Head of caudate nucleus (tissue), 42 donors: ENCODE measurements at regions not wholly inside any gene's neighbourhood (a gene's known extent, or its start where the extent isn't known, plus 50 kb on each side); places are given as distances from the start of the nearest gene placed in this dataset.
A peak's percentile ranks its signal among the peaks of the same experiment; 100 is the strongest.

Experiments
- DNase-seq, 42 donors: peaks; one replicate each; pipeline versions ENCODE4 v3.0.0 to v3.0.0-alpha.2; 2020 to 2021; ENCODE audit warnings: mixed read lengths in 7 of 42
- intact Hi-C: fragments of 100-400 bp; cut with DNase I; formaldehyde crosslinking; loops from one replicate; pipeline ENCODE4 v1.15.0; 2022

DNA sequence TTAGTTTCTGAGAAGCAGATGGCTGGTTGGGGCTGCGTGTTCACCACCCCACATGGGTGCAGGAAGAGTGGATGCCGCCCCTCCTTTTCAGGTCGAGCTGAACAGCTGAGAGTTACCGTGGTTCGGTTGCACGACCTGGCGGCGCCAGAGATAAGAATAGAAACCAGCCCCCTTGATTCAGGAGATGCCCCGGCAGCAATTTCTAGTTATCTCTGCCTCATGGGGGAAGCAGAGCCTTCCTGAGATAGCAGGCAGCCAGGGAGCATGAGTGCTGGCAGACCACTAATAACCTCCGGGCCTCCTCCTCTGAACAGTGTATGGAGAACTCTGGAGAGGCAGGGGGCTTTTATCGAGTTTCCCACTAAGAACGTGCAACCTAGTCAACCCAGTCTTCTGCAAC is 177.8 kb downstream of the NSG2 start:
- peak in 1 of 42 donors; percentile 20 for DNase-seq
- intact Hi-C loops = no loop called here

DNA sequence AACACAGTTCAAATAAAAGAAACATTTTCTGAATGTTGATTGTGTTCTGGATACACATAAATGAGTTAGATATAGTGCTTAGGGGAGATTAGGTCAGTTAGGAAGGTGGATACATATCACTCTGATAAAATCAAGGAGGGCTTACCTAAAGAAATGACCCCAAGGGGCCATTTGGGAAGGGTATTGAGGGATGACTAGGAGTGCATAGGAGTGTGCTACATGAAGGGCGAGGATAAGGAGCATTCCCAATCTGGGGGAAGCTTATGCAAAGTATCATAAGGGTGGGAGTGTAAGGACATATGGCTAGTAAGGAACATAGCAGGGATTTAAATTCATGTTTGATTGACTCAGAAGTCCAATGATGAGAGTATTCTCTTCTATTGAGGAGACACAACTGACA is 183.6 kb downstream of the NSG2 start:
- DNase-seq = no peak
- intact Hi-C loops = no loop called here

DNA sequence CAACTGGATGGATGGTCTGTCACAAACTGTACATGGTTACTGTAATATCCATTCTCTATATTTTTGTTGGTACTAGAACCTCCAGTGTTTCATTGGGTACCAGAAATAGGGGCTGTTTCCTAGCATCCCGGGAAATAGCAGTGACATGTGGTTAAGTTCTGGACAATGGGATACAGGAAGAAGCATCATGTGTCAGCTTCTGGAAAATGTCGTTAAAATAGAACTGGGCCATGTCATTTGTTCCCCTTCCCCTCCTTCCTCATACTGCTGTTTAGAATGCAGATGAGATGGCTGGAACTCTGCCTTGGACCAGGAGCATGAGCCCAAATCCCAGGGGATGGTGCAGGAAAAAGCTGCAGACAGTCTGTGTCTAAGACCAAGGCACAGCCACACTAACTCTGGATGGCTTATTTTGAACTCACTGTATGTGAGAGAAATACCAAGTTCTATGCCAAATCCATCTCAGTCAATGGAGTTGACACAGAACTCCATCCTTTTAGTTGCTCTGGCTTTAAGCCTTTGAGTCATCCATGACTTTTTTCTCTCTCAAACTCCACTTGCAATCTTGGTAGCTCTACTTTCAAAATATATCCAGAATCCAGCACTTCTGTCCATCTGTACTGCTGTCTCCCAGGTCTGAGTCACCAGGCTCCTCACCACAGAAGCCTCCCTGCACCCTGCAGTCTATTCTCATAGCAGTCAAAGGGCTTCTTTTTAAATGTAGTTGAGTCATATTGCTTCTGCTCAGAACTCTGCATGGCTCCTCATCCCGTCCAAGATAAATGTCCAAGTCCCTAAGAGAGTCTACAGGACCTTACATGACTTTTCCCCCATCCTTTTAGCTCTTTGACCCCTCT is 184.2 kb downstream of the NSG2 start:
- intact Hi-C loops = no loop called here
- DNase-seq = peak in 2 of 42 donors; percentile 31 to 58

DNA sequence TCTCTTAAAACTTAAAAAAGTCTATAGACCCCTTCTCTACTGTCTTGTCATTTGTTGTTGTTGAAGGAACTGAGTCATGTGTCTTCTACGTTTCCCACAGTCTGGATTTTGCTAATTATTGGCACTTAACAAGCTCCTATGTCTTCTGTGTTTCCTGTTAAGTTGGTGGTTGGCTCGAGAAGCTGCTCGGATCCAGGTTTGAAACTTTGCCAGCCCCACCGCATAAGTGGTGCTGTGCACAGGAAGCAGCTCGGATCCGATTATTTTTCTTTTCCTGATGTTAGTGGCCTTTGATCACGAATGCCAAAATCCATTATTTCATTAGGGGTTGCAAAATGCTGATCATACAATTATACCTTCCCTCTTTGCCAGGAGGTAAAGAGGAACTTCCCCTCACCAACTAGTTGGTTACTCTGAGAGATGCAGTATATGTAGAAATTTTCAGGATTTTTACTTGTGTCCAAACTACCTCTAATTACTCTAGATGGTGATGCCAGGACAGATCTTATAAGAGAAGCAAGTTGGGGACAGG is 186.5 kb downstream of the NSG2 start:
- intact Hi-C loops = no loop called here
- DNase-seq = no peak

DNA sequence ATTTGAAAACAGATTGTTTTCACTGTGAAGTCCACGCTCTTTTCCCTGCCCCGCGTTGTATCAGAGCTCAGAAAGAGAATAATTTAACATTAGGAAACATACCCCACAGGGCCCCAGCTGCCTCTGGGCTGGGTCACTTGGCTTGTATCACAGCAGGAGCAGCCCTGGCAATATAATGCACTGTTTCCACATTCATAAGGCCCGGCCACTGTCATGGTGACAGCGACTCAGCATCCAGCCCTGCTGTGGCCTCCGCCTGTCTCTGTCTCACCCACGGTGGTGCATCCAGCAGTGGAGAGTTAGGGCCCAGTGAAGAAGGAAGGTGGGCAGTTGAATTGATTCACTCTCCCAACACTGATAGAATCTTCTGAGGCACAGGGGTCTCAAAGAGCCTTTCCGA is 188.9 kb downstream of the NSG2 start:
- DNase-seq = no peak
- intact Hi-C loops = no loop called here

DNA sequence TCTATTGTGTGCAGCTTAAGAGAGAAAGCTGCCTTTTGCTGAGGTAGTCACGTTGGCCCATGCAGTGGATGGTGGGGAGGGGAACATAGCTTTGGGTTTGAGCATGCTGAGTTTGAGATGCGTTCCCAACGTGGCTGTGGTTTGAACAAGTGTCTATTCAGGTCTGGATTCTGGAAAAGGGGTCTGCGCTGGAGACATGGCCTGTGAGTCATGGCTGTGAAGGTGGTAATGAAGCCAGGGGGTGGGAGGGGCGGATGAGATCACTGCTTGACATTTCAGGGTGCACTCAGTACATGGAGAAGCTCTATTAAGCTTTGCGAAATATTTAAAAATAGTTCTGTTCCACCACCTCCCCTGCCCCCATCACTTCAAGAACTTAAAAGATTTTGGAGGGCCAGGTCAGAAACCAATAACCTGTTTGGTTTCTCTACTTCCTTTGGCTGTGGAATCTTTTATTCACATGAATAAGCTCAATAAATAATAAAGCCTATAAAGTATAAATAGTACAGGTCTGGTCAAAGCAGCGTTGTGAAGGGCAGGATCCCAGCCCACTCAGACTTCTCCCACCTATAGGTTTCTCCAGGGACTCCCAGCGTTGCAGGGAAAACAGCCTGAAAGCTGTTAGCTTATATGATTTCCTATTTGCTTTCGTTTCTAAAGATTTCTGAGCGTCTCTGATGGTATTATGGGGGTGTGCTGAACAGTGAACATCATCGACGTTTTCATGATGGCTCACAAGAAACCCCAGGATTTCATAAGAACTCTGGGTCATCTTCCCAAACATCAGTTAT is 189.9 kb downstream of the NSG2 start:
- peak; percentile 27 to 93 (median 68) for DNase-seq
- intact Hi-C loops = no loop called here

GRCh38 chr5:174236070-174236469 is 190.6 kb downstream of the NSG2 start:
- peak in 1 of 42 donors; percentile 14 for DNase-seq

GRCh38 chr5:174239718-174240117 is 194.2 kb downstream of the NSG2 start:
- peak in 2 of 42 donors; percentile 9 to 26 for DNase-seq
- intact Hi-C loops = no loop called here

More at GRCh38 chr5:174236070-174236469, 190.6 kb downstream of the NSG2 start:
- intact Hi-C loops = no loop called here

DNA sequence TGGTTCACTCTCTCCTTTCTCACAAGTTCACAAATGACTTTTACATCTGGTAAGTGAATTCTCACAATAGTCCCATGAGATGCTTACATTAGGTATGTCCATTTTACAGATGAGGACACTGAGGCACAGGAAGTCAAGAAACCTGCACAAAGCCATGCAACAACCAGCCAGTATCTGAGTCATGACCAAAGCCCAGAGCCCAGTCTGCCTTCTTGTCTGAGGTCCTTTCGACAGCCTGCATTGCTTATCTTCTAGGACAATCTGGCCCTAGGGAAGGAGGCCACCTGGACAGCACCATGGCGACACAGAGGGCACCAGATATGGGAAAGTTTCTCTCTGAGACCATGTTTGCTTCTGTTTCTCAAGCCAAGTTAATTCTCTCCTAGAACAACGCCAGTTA is 197.1 kb downstream of the NSG2 start:
- intact Hi-C loops = no loop called here
- no peak for DNase-seq

GRCh38 chr5:174243904-174244303 is 198.4 kb downstream of the NSG2 start:
- DNase-seq = no peak
- intact Hi-C loops = no loop called here

DNA sequence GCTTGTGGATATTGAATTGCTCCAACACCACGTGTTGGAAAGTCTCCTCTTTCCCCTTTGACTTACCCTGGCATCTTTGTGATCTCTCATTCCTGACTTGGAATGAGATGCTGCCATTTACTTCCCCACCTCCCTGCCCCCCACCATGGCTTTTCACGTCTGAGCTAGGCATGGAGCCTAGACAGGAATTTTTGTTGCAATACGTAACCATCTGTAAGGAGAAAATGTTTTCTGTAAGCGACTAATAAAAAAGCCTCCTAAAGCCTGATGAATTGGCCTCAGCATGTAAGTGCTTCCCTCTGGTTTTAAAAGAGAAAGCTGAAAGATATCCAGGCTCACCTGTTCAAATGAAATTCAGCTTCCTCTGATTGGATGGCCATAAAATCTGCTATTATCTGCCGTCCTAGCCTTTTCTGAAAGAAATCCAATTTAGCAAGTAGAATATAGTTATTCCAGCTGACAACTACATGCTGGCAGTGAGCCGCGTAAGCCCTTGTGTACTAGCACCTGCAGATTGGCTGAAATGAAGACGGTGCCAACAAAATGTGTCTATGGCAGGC is 200.1 kb downstream of the NSG2 start:
- DNase-seq = no peak
- intact Hi-C loops = no loop called here

GRCh38 chr5:174246743-174247142 is 201.2 kb downstream of the NSG2 start:
- DNase-seq = no peak
- intact Hi-C loops = no loop called here

GRCh38 chr5:174247301-174247700 is 201.8 kb downstream of the NSG2 start:
- DNase-seq = peak in 3 of 42 donors; percentile 15 to 17 (median 17)
- intact Hi-C loops = no loop called here

GRCh38 chr5:174251305-174252000 is 205.9 kb downstream of the NSG2 start:
- DNase-seq = no peak
- intact Hi-C loops = no loop called here

DNA sequence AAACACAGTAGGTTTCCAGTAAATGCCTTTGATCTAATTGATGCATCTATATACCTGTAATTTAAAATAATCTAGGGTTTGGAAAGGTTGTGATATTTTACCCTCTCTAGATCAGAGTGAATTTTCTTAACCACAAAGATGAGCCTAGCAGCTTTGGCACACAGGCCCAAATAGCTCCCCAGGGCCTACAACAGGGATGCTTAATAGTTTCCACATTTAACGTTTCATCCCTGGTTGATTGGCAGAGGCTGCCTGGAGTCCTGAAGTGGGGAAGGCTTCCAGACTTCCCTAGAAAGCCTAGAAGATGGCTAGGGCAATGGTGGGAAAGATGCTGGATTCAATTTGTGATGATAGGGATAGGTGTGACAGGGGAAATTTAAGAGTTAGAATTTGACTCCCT is 206.6 kb downstream of the NSG2 start:
- DNase-seq = no peak

DNA sequence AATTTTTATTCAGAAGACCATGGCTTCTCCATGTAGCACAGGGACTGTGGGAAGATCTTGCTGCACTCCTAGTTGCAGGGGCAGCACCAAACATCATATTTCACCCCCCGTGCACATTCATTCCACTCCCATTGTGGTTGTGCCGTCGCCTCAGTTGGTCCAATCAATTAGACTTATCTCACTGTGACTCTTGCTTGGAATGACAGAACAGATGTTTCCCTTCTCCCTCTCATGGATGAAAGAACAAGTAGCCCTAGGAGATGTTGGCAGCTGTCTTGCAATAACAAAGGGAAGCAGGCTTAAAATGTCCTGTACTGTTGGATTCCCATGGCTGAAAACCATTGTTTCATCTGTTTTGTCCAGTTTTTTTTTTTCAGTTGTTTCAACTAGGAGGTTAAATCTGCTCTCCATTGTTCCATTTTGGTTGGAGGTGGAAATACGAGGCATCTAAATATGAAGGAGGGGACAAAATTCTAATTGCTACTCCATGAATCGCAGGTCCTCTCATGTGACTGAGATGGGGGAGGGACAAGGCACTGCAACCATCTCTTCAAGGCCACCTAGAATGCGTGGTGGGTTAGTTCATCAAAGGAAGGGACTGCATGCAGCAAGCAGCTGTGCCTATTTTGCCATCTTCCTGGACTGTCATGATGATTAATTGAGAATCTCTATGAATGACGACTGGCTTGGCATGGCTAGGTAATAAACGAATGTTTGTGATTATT is 214.4 kb downstream of the NSG2 start:
- intact Hi-C loops = no loop called here

More for the DNA sequence above, 206.6 kb downstream of the NSG2 start:
- intact Hi-C loops = no loop called here

DNA sequence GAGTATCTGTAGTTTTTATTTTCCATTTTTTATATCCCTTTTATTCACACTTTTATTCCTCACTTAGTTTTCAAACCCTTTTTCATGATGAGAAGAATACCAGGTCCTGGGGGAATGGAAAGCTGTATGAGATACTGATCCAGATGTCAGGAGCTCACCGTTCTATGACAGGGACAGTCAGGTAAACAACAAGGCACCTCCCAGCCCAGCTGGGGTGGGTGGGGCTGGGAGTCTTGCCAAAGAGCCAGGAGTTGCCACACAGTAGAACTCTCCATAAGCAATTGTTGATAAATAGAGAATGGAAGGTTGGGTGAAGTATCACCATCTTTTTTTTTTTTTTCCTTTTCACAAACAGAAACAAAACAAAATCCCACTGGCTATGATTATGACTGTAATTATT is 225.8 kb downstream of the NSG2 start:
- intact Hi-C loops = no loop called here
- no peak for DNase-seq

More for the DNA sequence above, 214.4 kb downstream of the NSG2 start:
- no peak for DNase-seq

DNA sequence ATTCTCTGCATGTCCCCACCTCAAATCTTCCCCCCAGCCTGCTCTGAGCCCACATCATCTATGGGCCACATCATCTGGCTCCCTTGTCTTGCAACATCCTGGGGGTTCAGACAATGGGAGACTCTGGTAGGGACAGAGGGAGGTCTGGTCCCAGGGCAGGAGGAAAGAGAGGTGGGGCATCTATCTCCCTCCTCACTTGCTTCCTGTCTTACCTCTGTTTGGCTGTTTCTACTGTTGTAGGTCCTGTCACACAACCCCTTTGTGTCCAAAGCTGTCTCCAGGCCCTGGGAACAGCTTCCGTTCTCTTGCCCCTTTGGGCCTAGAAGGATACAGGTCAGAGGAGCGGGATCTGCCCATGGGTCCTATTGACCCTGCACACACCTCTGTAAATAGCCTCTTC is 227.2 kb downstream of the NSG2 start:
- no peak for DNase-seq
- intact Hi-C loops = no loop called here
